ENCODE measurements at regions not wholly inside any gene's neighbourhood (a gene's known extent, or its start where the extent isn't known, plus 50 kb on each side); places are given as distances from the start of the nearest gene placed in this dataset.

GRCh38 chr4:186451982-186452381, 103.4 kb downstream of the MTNR1A start (continued):
- TF ChIP-seq CHD7 (IDR thresholded peaks at IDR 0.05; ENCODE audit: insufficient replicate concordance, low read length) (no peak), SAP30 (IDR thresholded peaks at IDR 0.05; ENCODE audit: insufficient read depth, insufficient replicate concordance, low read length) (no peak), TCF12 (IDR thresholded peaks at IDR 0.05; ENCODE audit: low read depth, low read length) (no peak), EP300 (IDR thresholded peaks at IDR 0.05; ENCODE audit: borderline replicate concordance in 1 of 2, low read depth in 2 of 2, low read length in 2 of 2) (no peak), ATF3 (IDR thresholded peaks at IDR 0.05; ENCODE audit: insufficient read depth, low read depth, low read length) (no peak), RFX5 (IDR thresholded peaks at IDR 0.05; ENCODE audit: borderline replicate concordance, low read depth, low read length) (no peak), KDM1A (IDR thresholded peaks at IDR 0.05; ENCODE audit: borderline replicate concordance, low read length) (no peak), RAD21 (IDR thresholded peaks at IDR 0.05 in 1 of 2, conservative IDR thresholded peaks at IDR 0.05 in 1 of 2; ENCODE audit: low read depth in 2 of 2, low read length in 2 of 2) (no peak), NRF1 (IDR thresholded peaks at IDR 0.05; ENCODE audit: low read depth, low read length) (no peak)
